ENCODE measurements at regions not wholly inside any gene's neighbourhood (a gene's known extent, or its start where the extent isn't known, plus 50 kb on each side); places are given as distances from the start of the nearest gene placed in this dataset.

DNA sequence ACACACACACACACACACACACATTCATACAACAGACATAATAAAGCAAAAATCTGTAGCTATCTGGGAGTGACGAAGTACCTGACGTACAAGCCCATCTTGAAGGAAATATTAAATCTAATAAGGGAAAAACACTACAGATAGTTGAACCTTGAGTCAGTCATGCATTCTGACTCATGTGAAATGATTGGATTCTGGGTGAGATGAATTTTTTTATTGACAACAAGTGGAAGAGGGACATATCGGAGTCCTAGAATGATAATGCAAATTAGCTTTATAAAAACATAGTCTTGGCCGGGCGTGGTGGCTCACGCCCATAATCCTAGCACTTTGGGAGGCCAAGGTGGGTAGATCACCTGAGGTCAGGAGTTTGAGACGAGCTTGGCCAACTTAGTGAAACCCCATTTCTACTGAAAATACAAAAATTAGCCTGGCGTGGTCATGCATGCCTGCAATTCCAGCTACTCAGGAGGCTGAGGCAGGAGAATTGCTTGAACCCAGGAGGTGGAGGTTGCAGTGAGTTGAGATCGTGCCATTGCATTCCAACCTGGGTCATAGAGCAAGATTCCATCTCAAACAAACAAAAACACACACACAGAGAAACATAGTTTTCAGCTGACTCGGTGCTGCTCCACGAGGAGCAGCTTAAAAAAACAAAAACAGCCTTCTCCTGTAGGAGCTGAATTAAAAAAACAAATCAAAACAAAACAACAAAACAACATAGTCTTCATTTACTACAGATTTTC is 154.4 kb upstream of the MKLN1 start:
- TF ChIP-seq POLR2A (IDR thresholded peaks at IDR 0.05): no peak
- TF ChIP-seq CTCF (IDR thresholded peaks at IDR 0.05): no peak

All from Peyer's patch (tissue), 4 donors.